ENCODE measurements at regions not wholly inside any gene's neighbourhood (a gene's known extent, or its start where the extent isn't known, plus 50 kb on each side); places are given as distances from the start of the nearest gene placed in this dataset.

- TF ChIP-seq, protein P1, sequence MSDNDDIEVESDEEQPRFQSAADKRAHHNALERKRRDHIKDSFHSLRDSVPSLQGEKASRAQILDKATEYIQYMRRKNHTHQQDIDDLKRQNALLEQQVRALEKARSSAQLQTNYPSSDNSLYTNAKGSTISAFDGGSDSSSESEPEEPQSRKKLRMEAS (IDR thresholded peaks at IDR 0.05): no peak
- TF ChIP-seq YY1 (IDR thresholded peaks at IDR 0.05; ENCODE audit: extremely low read depth, insufficient replicate concordance, low read depth, low read length) (no peak), TCF7L2 (IDR thresholded peaks at IDR 0.05; ENCODE audit: borderline replicate concordance, extremely low read depth, insufficient read depth, insufficient read length) (no peak), POLR2AphosphoS5 (IDR thresholded peaks at IDR 0.05; ENCODE audit: low read depth, low read length) (no peak), CBX3 (IDR thresholded peaks at IDR 0.05; ENCODE audit: low read depth) (no peak)
These were observed 755.1 kb upstream of the EPHA6 start (continued) for GRCh38 chr3:96059301-96059700.

GRCh38 chr3:96069065-96069464 lies 745.3 kb upstream of the EPHA6 start:
- ChIA-PET CTCF (no interaction called here), POLR2A (no interaction called here), RAD21 (ENCODE audit: low non-redundant PET in 1 of 2, low total read pairs in 2 of 2, uncharacterized antibody in 2 of 2, unreplicated experiment in 2 of 2) (no interaction called here)
- Histone ChIP-seq H3K79me2 (ENCODE audit: insufficient read depth, low read length) (no peaks in the 10 kb centered on the region), H3K27me3 (ENCODE audit: insufficient read depth, low read length) (no peaks in the 10 kb centered on the region), H3K36me3 (ENCODE audit: control insufficient read depth in 1 of 2, insufficient read depth in 2 of 2, low read length in 2 of 2) (no peaks in the 10 kb centered on the region), H3K9me3 (ENCODE audit: control insufficient read depth in 1 of 2, insufficient read depth in 1 of 2, low read depth in 1 of 2, low read length in 2 of 2) (peaks cover 0 to 20% of the 10 kb centered on the region in 2 experiments; a peak in 2 of 4 replicates), H3K4me1 (ENCODE audit: control insufficient read depth in 1 of 2, insufficient read depth in 2 of 2, low read length in 2 of 2) (no peaks in the 10 kb centered on the region), H3K9me2 (ENCODE audit: insufficient read depth) (no peaks in the 10 kb centered on the region), H2AFZ (ENCODE audit: low read depth, low read length, poor library complexity, severe bottlenecking) (no peak overlapping the region), H3K9ac (ENCODE audit: low read length) (no peak overlapping the region), H3K27ac (ENCODE audit: low read depth, low read length) (no peak overlapping the region), H4K20me1 (ENCODE audit: insufficient read depth) (no peaks in the 10 kb centered on the region), H3K4me2 (ENCODE audit: low read length) (no peak overlapping the region), H3K4me3 (replicated peaks in 1 of 2; ENCODE audit: low read depth in 1 of 2, low read length in 2 of 2) (no peak overlapping the region)
- BruUV-seq (replicated peaks): no TSS peak
- intact Hi-C loops (cut with micrococcal nuclease): no loop called here
- no peak for ATAC-seq
- no peak for TF ChIP-seq ELF1 (IDR thresholded peaks at IDR 0.05; ENCODE audit: borderline replicate concordance, low read depth)
- no peak for TF ChIP-seq EZH2phosphoT487 (IDR thresholded peaks at IDR 0.05; ENCODE audit: borderline replicate concordance)
- no peak for TF ChIP-seq SP1 (IDR thresholded peaks at IDR 0.05; ENCODE audit: low read depth)
- no peak for DNase-seq (ENCODE audit: low read depth, low spot score)

GRCh38 chr3:96070678-96071077 lies 743.7 kb upstream of the EPHA6 start:
- Histone ChIP-seq H3K79me2 (ENCODE audit: insufficient read depth, low read length) (no peaks in the 10 kb centered on the region), H3K9me2 (ENCODE audit: insufficient read depth) (no peaks in the 10 kb centered on the region), H3K4me1 (ENCODE audit: control insufficient read depth in 1 of 2, insufficient read depth in 2 of 2, low read length in 2 of 2) (no peaks in the 10 kb centered on the region), H3K4me2 (ENCODE audit: low read length) (no peak overlapping the region), H3K9me3 (ENCODE audit: control insufficient read depth in 1 of 2, insufficient read depth in 1 of 2, low read depth in 1 of 2, low read length in 2 of 2) (peaks cover 4 to 24% of the 10 kb centered on the region in 2 experiments; a peak in 2 of 4 replicates), H3K4me3 (replicated peaks in 1 of 2; ENCODE audit: low read depth in 1 of 2, low read length in 2 of 2) (no peak overlapping the region), H2AFZ (ENCODE audit: low read depth, low read length, poor library complexity, severe bottlenecking) (no peak overlapping the region), H3K9ac (ENCODE audit: low read length) (no peak overlapping the region), H4K20me1 (ENCODE audit: insufficient read depth) (no peaks in the 10 kb centered on the region), H3K27ac (ENCODE audit: low read depth, low read length) (no peak overlapping the region), H3K36me3 (ENCODE audit: control insufficient read depth in 1 of 2, insufficient read depth in 2 of 2, low read length in 2 of 2) (no peaks in the 10 kb centered on the region), H3K27me3 (ENCODE audit: insufficient read depth, low read length) (no peaks in the 10 kb centered on the region)
- intact Hi-C loops (cut with micrococcal nuclease): no loop called here
- CTCF ChIA-PET: no interaction called here
- RAD21 ChIA-PET (ENCODE audit: low non-redundant PET in 1 of 2, low total read pairs in 2 of 2, uncharacterized antibody in 2 of 2, unreplicated experiment in 2 of 2): no interaction called here
- ATAC-seq: no peak
- no peak for DNase-seq (ENCODE audit: low read depth, low spot score)
- no TSS peak for BruUV-seq (replicated peaks)
- POLR2A ChIA-PET: no interaction called here
- TF ChIP-seq EZH2phosphoT487 (IDR thresholded peaks at IDR 0.05; ENCODE audit: borderline replicate concordance) (no peak), POLR2A (IDR thresholded peaks at IDR 0.05; ENCODE audit: borderline replicate concordance, extremely low read depth, insufficient read depth, insufficient read length) (no peak), CBX3 (IDR thresholded peaks at IDR 0.05; ENCODE audit: low read depth) (no peak), RAD21 (IDR thresholded peaks at IDR 0.05; ENCODE audit: low read depth) (no peak), SP1 (IDR thresholded peaks at IDR 0.05; ENCODE audit: low read depth) (no peak), POLR2AphosphoS5 (IDR thresholded peaks at IDR 0.05; ENCODE audit: low read depth, low read length) (no peak), CEBPB (IDR thresholded peaks at IDR 0.05; ENCODE audit: low read depth) (no peak), ZNF274 (IDR thresholded peaks at IDR 0.05; ENCODE audit: low read depth, low read length) (no peak), ELF1 (IDR thresholded peaks at IDR 0.05; ENCODE audit: borderline replicate concordance, low read depth) (no peak), EZH2 (IDR thresholded peaks at IDR 0.05) (no peak), CTCF (IDR thresholded peaks at IDR 0.05 in 2 of 3, conservative IDR thresholded peaks at IDR 0.05 in 1 of 3; ENCODE audit: borderline replicate concordance in 1 of 3, insufficient read depth in 1 of 3, low read depth in 2 of 3, low read length in 2 of 3) (no peak)
